Activated CD4-positive, alpha-beta memory T cell treated with anti-CD3 and anti-CD28 coated beads for 36 hours (primary cell): ENCODE measurements at regions not wholly inside any gene's neighbourhood (a gene's known extent, or its start where the extent isn't known, plus 50 kb on each side); places are given as distances from the start of the nearest gene placed in this dataset.
"Not testable (repeated sequence)": the region's sequence is repeated elsewhere in the genome, so short reads cannot be mapped to it uniquely, and the experiment has no call there.

ENCODE experiments used
- CTCF ChIA-PET: fragments of 350-600 bp; sonication (Branson Sonifier 250); formaldehyde crosslinking; loops from one replicate; lab custom pipeline; 2021; ENCODE audit warnings: antibody characterized with exemption, inconsistent platforms; lab: Charles Lee
- POLR2A ChIA-PET: fragments of 350-600 bp; sonication (Branson Sonifier 250); formaldehyde crosslinking; loops from one replicate; lab custom pipeline; 2021; ENCODE audit warnings: antibody characterized with exemption; lab: Charles Lee
- DNase-seq: peaks from one replicate; pipeline ENCODE4 v3.0.0-alpha.2; 2020
- H3K27ac Mint-ChIP-seq: one replicate; pipeline ENCODE4 v1.8.0; 2021; ENCODE audit warnings: mixed read lengths
- H3K27me3 Mint-ChIP-seq: one replicate; pipeline ENCODE4 v1.8.0; 2021; ENCODE audit warnings: mixed read lengths
- H3K36me3 Mint-ChIP-seq: one replicate; pipeline ENCODE4 v1.8.0; 2021; ENCODE audit warnings: mixed read lengths
- H3K4me1 Mint-ChIP-seq: one replicate; pipeline ENCODE4 v1.8.0; 2021; ENCODE audit warnings: low read depth, mixed read lengths
- H3K4me3 Mint-ChIP-seq: one replicate; pipeline ENCODE4 v1.8.0; 2021; ENCODE audit warnings: mild to moderate bottlenecking, mixed read lengths
- H3K9me3 Mint-ChIP-seq: one replicate; pipeline ENCODE4 v1.8.0; 2021; ENCODE audit warnings: mixed read lengths
- intact Hi-C: fragments of 100-400 bp; cut with micrococcal nuclease; formaldehyde crosslinking; loops from one replicate; pipeline ENCODE4 v1.15.1; 2023

DNA sequence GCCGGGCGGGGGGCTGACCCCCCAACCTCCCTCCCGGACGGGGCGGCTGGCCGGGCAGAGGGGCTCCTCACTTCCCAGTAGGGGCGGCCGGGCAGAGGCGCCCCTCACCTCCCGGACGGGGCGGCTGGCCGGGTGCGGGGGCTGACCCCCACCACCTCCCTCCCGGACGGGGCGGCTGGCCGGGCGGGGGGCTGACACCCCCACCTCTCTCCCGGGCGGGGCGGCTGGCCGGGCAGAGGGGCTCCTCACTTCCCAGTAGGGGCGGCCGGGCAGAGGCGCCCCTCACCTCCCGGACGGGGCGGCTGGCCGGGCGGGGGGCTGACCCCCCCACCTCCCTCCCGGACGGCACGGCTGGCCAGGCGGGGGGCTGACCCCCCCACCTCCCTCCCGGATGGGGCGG lies 66.8 kb upstream of the SLC35C1 start:
- H3K27me3 Mint-ChIP-seq, intact Hi-C loops, DNase-seq, H3K27ac Mint-ChIP-seq, H3K4me1 Mint-ChIP-seq, CTCF ChIA-PET, POLR2A ChIA-PET, H3K36me3 Mint-ChIP-seq, H3K9me3 Mint-ChIP-seq, H3K4me3 Mint-ChIP-seq: not testable (repeated sequence)

DNA sequence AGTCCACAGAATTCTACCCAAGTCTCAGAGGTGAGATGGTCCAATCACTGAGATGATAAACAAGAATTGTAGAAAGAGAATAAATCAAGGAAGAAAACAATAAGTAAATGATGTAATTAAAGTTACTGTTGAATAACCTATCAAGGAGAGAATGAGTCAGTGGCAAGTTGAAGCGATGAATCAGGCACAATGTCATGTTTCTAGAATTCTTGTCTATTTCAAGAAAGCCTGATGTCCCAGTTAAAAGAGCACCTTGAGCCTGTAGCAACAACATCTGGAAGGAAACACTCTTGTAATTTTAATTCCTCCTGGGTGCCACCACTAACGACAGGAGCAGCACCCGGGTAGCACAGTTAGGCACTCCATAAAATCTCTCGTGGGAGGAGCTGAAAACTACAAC lies 67.9 kb upstream of the SLC35C1 start:
- peaks cover 7% of the 10 kb centered on the region for H3K4me1 Mint-ChIP-seq
- H3K9me3 Mint-ChIP-seq, result peaks cover 2% of the 10 kb centered on the region
- no peaks in the 10 kb centered on the region for H3K36me3 Mint-ChIP-seq
- CTCF ChIA-PET, result interaction anchor here (1.0 kb wide), 1 partner anchor 35 kb away, joined by 4 read pairs; no protein-coding TSS in a partner anchor
- H3K27ac Mint-ChIP-seq, result no peak overlapping the region
- peaks cover 5% of the 10 kb centered on the region for H3K27me3 Mint-ChIP-seq
- intact Hi-C loops, result loop anchor here (1.0 to 2.0 kb wide), 2 partner anchors 11 to 36 kb away; no protein-coding TSS in a partner anchor
- H3K4me3 Mint-ChIP-seq, result no peak overlapping the region
- POLR2A ChIA-PET, result no interaction called here
- no peak for DNase-seq

DNA sequence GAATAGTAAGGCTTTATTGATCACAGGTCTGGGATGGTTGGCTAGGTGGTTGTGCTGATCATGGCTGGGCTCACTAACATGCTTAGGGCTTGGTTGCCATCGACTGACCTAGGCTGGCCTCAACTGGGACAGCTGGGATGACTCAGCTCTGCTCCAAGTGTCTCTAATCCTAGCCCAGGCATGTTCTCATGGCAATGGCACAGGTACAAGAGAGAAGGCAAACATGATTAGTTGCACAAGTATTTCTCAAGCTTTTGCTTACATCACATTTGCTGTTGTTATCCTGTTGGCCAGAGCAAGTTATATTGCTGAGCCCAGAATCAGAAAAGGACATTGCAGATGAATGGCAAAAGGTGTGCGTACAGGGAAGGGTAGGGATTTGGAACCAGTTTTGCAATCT lies 68.5 kb upstream of the SLC35C1 start:
- no peaks in the 10 kb centered on the region for H3K36me3 Mint-ChIP-seq
- DNase-seq, result no peak
- H3K27ac Mint-ChIP-seq, result no peak overlapping the region
- H3K9me3 Mint-ChIP-seq, result peaks cover 2% of the 10 kb centered on the region
- CTCF ChIA-PET, result interaction anchor here (1.0 kb wide), 1 partner anchor 35 kb away, joined by 4 read pairs; no protein-coding TSS in a partner anchor
- H3K27me3 Mint-ChIP-seq, result peaks cover 5% of the 10 kb centered on the region
- POLR2A ChIA-PET, result no interaction called here
- H3K4me3 Mint-ChIP-seq, result no peak overlapping the region
- peaks cover 7% of the 10 kb centered on the region for H3K4me1 Mint-ChIP-seq
- intact Hi-C loops, result loop anchor here (2.0 kb wide), 1 partner anchor 36 kb away; no protein-coding TSS in a partner anchor

- DNase-seq, result no peak
- intact Hi-C loops, result no loop called here
- ChIA-PET POLR2A (no interaction called here), CTCF (interaction anchor here (2.2 kb wide), 1 partner anchor 38 kb away, joined by 6 read pairs; no protein-coding TSS in a partner anchor)
- peaks cover 7% of the 10 kb centered on the region for H3K4me1 Mint-ChIP-seq
- H3K27me3 Mint-ChIP-seq, result peaks cover 5% of the 10 kb centered on the region
- no peak overlapping the region for H3K27ac Mint-ChIP-seq
- peaks cover 2% of the 10 kb centered on the region for H3K9me3 Mint-ChIP-seq
- H3K36me3 Mint-ChIP-seq, result no peaks in the 10 kb centered on the region
- H3K4me3 Mint-ChIP-seq, result no peak overlapping the region
Measured at GRCh38 chr11:45733176-45733575, 67.8 kb upstream of the CHST1 start.

- no peak for DNase-seq
- peaks cover 6% of the 10 kb centered on the region for H3K27me3 Mint-ChIP-seq
- ChIA-PET POLR2A (no interaction called here), CTCF (no interaction called here)
- H3K4me1 Mint-ChIP-seq, result peaks cover 7% of the 10 kb centered on the region
- no peak overlapping the region for H3K27ac Mint-ChIP-seq
- H3K9me3 Mint-ChIP-seq, result peaks cover 2% of the 10 kb centered on the region
- H3K4me3 Mint-ChIP-seq, result no peak overlapping the region
- no peaks in the 10 kb centered on the region for H3K36me3 Mint-ChIP-seq
- intact Hi-C loops, result no loop called here
Measured at GRCh38 chr11:45732343-45732742, 66.9 kb upstream of the CHST1 start.

DNA sequence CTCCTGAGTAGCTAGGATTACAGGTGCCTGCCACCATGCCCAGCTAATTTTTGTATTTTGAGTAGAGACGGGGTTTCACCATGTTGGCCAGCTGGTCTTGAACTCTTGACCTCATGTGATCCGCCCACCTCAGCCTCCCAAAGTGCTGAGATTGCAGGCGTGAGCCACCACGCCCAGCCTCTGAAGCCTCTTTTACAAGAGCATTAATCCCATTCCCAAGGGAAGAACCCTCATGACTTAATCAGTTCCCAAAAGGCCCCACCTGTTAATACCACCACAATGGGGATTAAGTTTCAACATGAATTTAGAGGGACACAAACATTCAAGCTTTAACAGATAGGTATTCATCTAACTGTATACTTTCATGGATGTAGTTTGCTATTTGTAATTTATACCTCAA lies 65.7 kb upstream of the CHST1 start:
- H3K4me1 Mint-ChIP-seq, H3K4me3 Mint-ChIP-seq, POLR2A ChIA-PET, DNase-seq, H3K9me3 Mint-ChIP-seq, H3K36me3 Mint-ChIP-seq, H3K27ac Mint-ChIP-seq, intact Hi-C loops: not testable (repeated sequence)
- H3K27me3 Mint-ChIP-seq, result peaks cover 15% of the 10 kb centered on the region
- CTCF ChIA-PET, result interaction anchor here (0.7 kb wide), 1 partner anchor 40 kb away, joined by 5 read pairs; no protein-coding TSS in a partner anchor

GRCh38 chr11:45730014-45730413 lies 64.6 kb upstream of the CHST1 start:
- no peak overlapping the region for H3K4me3 Mint-ChIP-seq
- H3K4me1 Mint-ChIP-seq, result peaks cover 5% of the 10 kb centered on the region
- peaks cover 20% of the 10 kb centered on the region for H3K27me3 Mint-ChIP-seq
- no peaks in the 10 kb centered on the region for H3K9me3 Mint-ChIP-seq
- DNase-seq, result no peak
- ChIA-PET POLR2A (no interaction called here), CTCF (interaction anchor here (1.2 kb wide), 1 partner anchor 42 kb away, joined by 4 read pairs; no protein-coding TSS in a partner anchor)
- no peaks in the 10 kb centered on the region for H3K36me3 Mint-ChIP-seq
- H3K27ac Mint-ChIP-seq, result no peak overlapping the region
- intact Hi-C loops, result no loop called here

- ChIA-PET POLR2A (no interaction called here), CTCF (no interaction called here)
- H3K9me3 Mint-ChIP-seq, result no peaks in the 10 kb centered on the region
- intact Hi-C loops, result loop anchor here (1.0 kb wide), 1 partner anchor 11 kb away; no protein-coding TSS in a partner anchor
- peak overlapping the region; percentile 46 for H3K27ac Mint-ChIP-seq
- no peak overlapping the region for H3K4me3 Mint-ChIP-seq
- no peak for DNase-seq
- peaks cover 5% of the 10 kb centered on the region for H3K4me1 Mint-ChIP-seq
- H3K27me3 Mint-ChIP-seq, result peaks cover 16% of the 10 kb centered on the region
- H3K36me3 Mint-ChIP-seq, result no peaks in the 10 kb centered on the region
Measured at GRCh38 chr11:45726493-45727054, 61.2 kb upstream of the CHST1 start.

GRCh38 chr11:45725776-45726492 lies 60.5 kb upstream of the CHST1 start:
- Mint-ChIP-seq H3K4me3 (no peak overlapping the region), H3K9me3 (no peaks in the 10 kb centered on the region), H3K27ac (peak overlapping the region; percentile 46), H3K27me3 (peaks cover 16% of the 10 kb centered on the region), H3K36me3 (no peaks in the 10 kb centered on the region), H3K4me1 (peaks cover 5% of the 10 kb centered on the region)
- DNase-seq, result peak; percentile 14
- intact Hi-C loops, result loop anchor here (1.0 kb wide), 1 partner anchor 11 kb away; no protein-coding TSS in a partner anchor
- ChIA-PET CTCF (no interaction called here), POLR2A (no interaction called here)

DNA sequence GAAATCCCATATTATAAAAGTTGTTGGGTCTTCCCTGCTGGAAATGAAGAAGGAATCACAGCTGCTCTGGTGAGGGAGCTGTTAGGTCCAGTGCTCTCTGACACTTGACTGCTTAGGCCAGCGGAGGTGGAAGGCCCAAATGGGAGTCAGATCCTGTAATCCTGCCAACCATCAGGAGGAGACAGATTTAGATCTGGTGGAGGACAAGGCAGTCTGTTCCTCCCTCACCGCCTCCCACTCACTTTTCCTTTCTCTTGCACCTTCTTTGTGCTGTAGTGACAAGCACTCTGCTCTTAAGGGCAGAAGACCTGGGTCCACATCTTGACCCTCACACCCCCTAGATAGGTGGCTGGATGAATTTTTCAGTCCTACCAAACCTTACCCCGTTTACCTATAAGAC lies 59.7 kb upstream of the CHST1 start:
- Mint-ChIP-seq H3K4me3 (no peak overlapping the region), H3K4me1 (peaks cover 5% of the 10 kb centered on the region), H3K27me3 (peaks cover 16% of the 10 kb centered on the region), H3K9me3 (no peaks in the 10 kb centered on the region), H3K36me3 (no peaks in the 10 kb centered on the region), H3K27ac (no peak overlapping the region)
- no peak for DNase-seq
- CTCF ChIA-PET, result no interaction called here
- intact Hi-C loops, result no loop called here
- POLR2A ChIA-PET, result no interaction called here

GRCh38 chr11:45724153-45724552 lies 58.7 kb upstream of the CHST1 start:
- H3K4me1 Mint-ChIP-seq, result peaks cover 5% of the 10 kb centered on the region
- H3K9me3 Mint-ChIP-seq, result no peaks in the 10 kb centered on the region

GRCh38 chr11:45723397-45723796 lies 58.0 kb upstream of the CHST1 start:
- Mint-ChIP-seq H3K27me3 (peaks cover 16% of the 10 kb centered on the region), H3K27ac (no peak overlapping the region), H3K36me3 (no peaks in the 10 kb centered on the region), H3K4me1 (peaks cover 5% of the 10 kb centered on the region), H3K9me3 (no peaks in the 10 kb centered on the region), H3K4me3 (no peak overlapping the region)
- CTCF ChIA-PET, result no interaction called here
- no peak for DNase-seq
- intact Hi-C loops, result no loop called here
- POLR2A ChIA-PET, result no interaction called here

More at GRCh38 chr11:45724153-45724552, 58.7 kb upstream of the CHST1 start:
- CTCF ChIA-PET, result no interaction called here
- no peak for DNase-seq
- H3K36me3 Mint-ChIP-seq, result no peaks in the 10 kb centered on the region
- H3K27ac Mint-ChIP-seq, result no peak overlapping the region
- no peak overlapping the region for H3K4me3 Mint-ChIP-seq
- intact Hi-C loops, result no loop called here
- POLR2A ChIA-PET, result no interaction called here
- H3K27me3 Mint-ChIP-seq, result peaks cover 16% of the 10 kb centered on the region
